ENCODE measurements at regions not wholly inside any gene's neighbourhood (a gene's known extent, or its start where the extent isn't known, plus 50 kb on each side); places are given as distances from the start of the nearest gene placed in this dataset.

GRCh38 chr16:79668502-79668901, 68.0 kb upstream of the MAF start:
- DNase-seq (ENCODE audit: low read depth in 2 of 2): no peak

GRCh38 chr16:79665970-79666369, 65.4 kb upstream of the MAF start:
- DNase-seq (ENCODE audit: low read depth in 2 of 2): no peak

GRCh38 chr16:79664407-79664806, 63.9 kb upstream of the MAF start:
- DNase-seq (ENCODE audit: low read depth in 2 of 2): no peak

- no peak for DNase-seq (ENCODE audit: low read depth in 2 of 2)
Observed at GRCh38 chr16:79662669-79663313, 62.3 kb upstream of the MAF start.

- no peak for DNase-seq (ENCODE audit: low read depth in 2 of 2)
Observed at GRCh38 chr16:79662122-79662521, 61.6 kb upstream of the MAF start.

GRCh38 chr16:79661578-79661977, 61.0 kb upstream of the MAF start:
- DNase-seq (ENCODE audit: low read depth in 2 of 2): no peak

GRCh38 chr16:79659344-79659743, 58.8 kb upstream of the MAF start:
- DNase-seq (ENCODE audit: low read depth in 2 of 2): no peak

- DNase-seq (ENCODE audit: low read depth in 2 of 2): no peak
Observed at GRCh38 chr16:79658301-79659033, 57.9 kb upstream of the MAF start.

GRCh38 chr16:79656553-79657115, 56.1 kb upstream of the MAF start:
- no peak for DNase-seq (ENCODE audit: low read depth in 2 of 2)

- DNase-seq (ENCODE audit: low read depth in 2 of 2): no peak
Observed at GRCh38 chr16:79653373-79653891, 52.9 kb upstream of the MAF start.

GRCh38 chr16:79651363-79651762, 50.8 kb upstream of the MAF start:
- no peak for DNase-seq (ENCODE audit: low read depth in 2 of 2)

Data from dermis microvascular lymphatic vessel endothelial cell (primary cell).